K562 (cell line): ENCODE measurements at regions not wholly inside any gene's neighbourhood (a gene's known extent, or its start where the extent isn't known, plus 50 kb on each side); places are given as distances from the start of the nearest gene placed in this dataset.

Experiments
- CBFB ChIP-seq: sonication (generic); formaldehyde crosslinking; IDR thresholded peaks from 2 replicates; pipeline ENCODE4 v1.4.0; 2020; ENCODE audit warnings: mild to moderate bottlenecking, missing genetic modification reagents
- CBX2 ChIP-seq: fragments of 200-600 bp; sonication (generic); IDR thresholded peaks from one replicate; pipeline ENCODE4 v1.6.1; 2012; ENCODE audit warnings: mild to moderate bottlenecking, low read length, inconsistent platforms; ENCODE audit not compliant: insufficient read depth, poor library complexity, severe bottlenecking
- CXXC5 ChIP-seq: fragments of 250-450 bp; sonication (Bioruptor Pico); IDR thresholded peaks from 2 replicates; pipeline ENCODE4 v1.8.0; 2022; ENCODE audit warnings: inconsistent platforms, mild to moderate bottlenecking, moderate library complexity
- DIDO1 ChIP-seq: fragments of 450-650 bp; IDR thresholded peaks from 2 replicates; pipeline ENCODE4 v1.6.1; 2016; ENCODE audit warnings: low read depth, missing biosample characterization, missing genetic modification characterization
- ELF4 ChIP-seq: fragments of 450-650 bp; formaldehyde crosslinking; IDR thresholded peaks from 2 replicates; pipeline ENCODE4 v1.4.0; 2022; ENCODE audit warnings: missing genetic modification characterization
- EP300 ChIP-seq: IDR thresholded peaks from 2 replicates; pipeline ENCODE4 v1.6.1; 2012; ENCODE audit warnings: low read length, improper control_type of control experiment
- HCFC1 ChIP-seq: IDR thresholded peaks from 2 replicates; pipeline ENCODE4 v1.6.1; 2012; ENCODE audit warnings: low read depth, low read length, improper control_type of control experiment
- HDAC6 ChIP-seq: IDR thresholded peaks from 2 replicates; pipeline ENCODE4 v1.6.1; 2012; ENCODE audit warnings: low read depth, mild to moderate bottlenecking, control low read depth, inconsistent platforms, low read length, moderate library complexity
- HDAC8 ChIP-seq: fragments of 450-650 bp; IDR thresholded peaks from 2 replicates; pipeline ENCODE4 v1.6.1; 2016; ENCODE audit warnings: mild to moderate bottlenecking, missing genetic modification characterization, moderate library complexity, missing compliant biosample characterization
- HOMEZ ChIP-seq: fragments of 250-450 bp; sonication (Bioruptor Pico); IDR thresholded peaks from 2 replicates; pipeline ENCODE4 v1.4.0; 2020; ENCODE audit warnings: mild to moderate bottlenecking, moderate library complexity
- ILF3 ChIP-seq: fragments of 450-650 bp; IDR thresholded peaks from 2 replicates; pipeline ENCODE4 v1.6.1; 2018; ENCODE audit warnings: antibody characterized with exemption, mild to moderate bottlenecking, moderate library complexity, borderline replicate concordance
- MAFK ChIP-seq: IDR thresholded peaks from 2 replicates; pipeline ENCODE4 v1.6.1; 2011; ENCODE audit warnings: low read length, improper control_type of control experiment
- NCOA4 ChIP-seq: fragments of 450-650 bp; IDR thresholded peaks from 2 replicates; pipeline ENCODE4 v1.6.1; 2018; ENCODE audit warnings: mild to moderate bottlenecking; ENCODE audit not compliant: partially characterized antibody
- NCOR1 ChIP-seq: fragments of 450-650 bp; IDR thresholded peaks from 2 replicates; pipeline ENCODE4 v1.6.1; 2016; ENCODE audit warnings: mild to moderate bottlenecking, moderate library complexity
- PTRF ChIP-seq: fragments of 450-650 bp; IDR thresholded peaks from 2 replicates; pipeline ENCODE4 v1.6.1; 2016; ENCODE audit warnings: mild to moderate bottlenecking, missing genetic modification characterization, missing compliant biosample characterization
- PYGO2 ChIP-seq: fragments of 450-650 bp; IDR thresholded peaks from 2 replicates; pipeline ENCODE4 v1.6.1; 2016; ENCODE audit warnings: mild to moderate bottlenecking, missing genetic modification characterization, moderate library complexity, missing compliant biosample characterization
- SMARCA5 ChIP-seq: fragments of 450-650 bp; IDR thresholded peaks from 2 replicates; pipeline ENCODE4 v1.6.1; 2016
- SRSF1 ChIP-seq: fragments of 200-400 bp; formaldehyde crosslinking; IDR thresholded peaks from 2 replicates; pipeline ENCODE4 v1.6.1; 2017; ENCODE audit warnings: mild to moderate bottlenecking, low read depth, low read length, moderate library complexity
- ZEB2 ChIP-seq: fragments of 450-650 bp; IDR thresholded peaks from 2 replicates; pipeline ENCODE4 v1.6.1; 2016
- ZFP36 ChIP-seq: fragments of 150-350 bp; IDR thresholded peaks from 2 replicates; pipeline ENCODE4 v1.6.1; 2018; ENCODE audit warnings: low read length, low read depth; ENCODE audit not compliant: partially characterized antibody
- ZNF512 ChIP-seq: IDR thresholded peaks from 2 replicates; pipeline ENCODE4 v1.6.1; 2016; ENCODE audit warnings: missing genetic modification characterization, missing compliant biosample characterization
- ZNF695 ChIP-seq: fragments of 450-650 bp; formaldehyde crosslinking; IDR thresholded peaks from 2 replicates; pipeline ENCODE4 v1.4.0; 2020; ENCODE audit warnings: mild to moderate bottlenecking, moderate library complexity
- ZNF699 ChIP-seq: fragments of 250-450 bp; sonication (Bioruptor Pico); IDR thresholded peaks from 2 replicates; pipeline ENCODE4 v1.8.0; 2021; ENCODE audit warnings: mild to moderate bottlenecking, moderate library complexity; ENCODE audit not compliant: insufficient replicate concordance
- TF ChIP-seq, protein P1 (sequence below), 3 experiments: fragments of 200-800 bp in 1 of 3; fragments of 250-450 bp in 1 of 3; fragments of 450-650 bp in 1 of 3; sonication (Bioruptor Pico) in 1 of 3; sonication (Bioruptor generic) in 1 of 3; formaldehyde crosslinking in 1 of 3; IDR thresholded peaks; 2 replicates each; pipeline versions ENCODE4 v1.6.1 to v1.8.0; 2016 to 2022; ENCODE audit warnings: mild to moderate bottlenecking in 2 of 3, missing genetic modification characterization in 2 of 3, missing compliant biosample characterization in 1 of 3, moderate library complexity in 1 of 3

- no peak for TF ChIP-seq ILF3
- no peak for TF ChIP-seq NCOA4
- no peak for TF ChIP-seq HDAC6
- TF ChIP-seq CXXC5 (CRISPR knock-in tag): peak; percentile 93
- TF ChIP-seq ZNF695 (CRISPR knock-in tag): no peak
- TF ChIP-seq ELF4 (CRISPR knock-in tag): peak; percentile 97
- no peak for TF ChIP-seq MAFK
- TF ChIP-seq SMARCA5: no peak
- peak; percentile 57; the same call in 1 of the 2 replicates for TF ChIP-seq PTRF (tag)
- TF ChIP-seq ZNF699: no peak
- TF ChIP-seq DIDO1 (tag): no peak
- no peak for TF ChIP-seq CBX2
- peak; percentile 56 for TF ChIP-seq HCFC1
- peak; percentile 91; the same call in 1 of the 2 replicates for TF ChIP-seq ZEB2
- no peak for TF ChIP-seq ZFP36
- TF ChIP-seq ZNF512 (tag): no peak
- peak; percentile 92 for TF ChIP-seq PYGO2
- no peak for TF ChIP-seq EP300
- TF ChIP-seq, protein P1, sequence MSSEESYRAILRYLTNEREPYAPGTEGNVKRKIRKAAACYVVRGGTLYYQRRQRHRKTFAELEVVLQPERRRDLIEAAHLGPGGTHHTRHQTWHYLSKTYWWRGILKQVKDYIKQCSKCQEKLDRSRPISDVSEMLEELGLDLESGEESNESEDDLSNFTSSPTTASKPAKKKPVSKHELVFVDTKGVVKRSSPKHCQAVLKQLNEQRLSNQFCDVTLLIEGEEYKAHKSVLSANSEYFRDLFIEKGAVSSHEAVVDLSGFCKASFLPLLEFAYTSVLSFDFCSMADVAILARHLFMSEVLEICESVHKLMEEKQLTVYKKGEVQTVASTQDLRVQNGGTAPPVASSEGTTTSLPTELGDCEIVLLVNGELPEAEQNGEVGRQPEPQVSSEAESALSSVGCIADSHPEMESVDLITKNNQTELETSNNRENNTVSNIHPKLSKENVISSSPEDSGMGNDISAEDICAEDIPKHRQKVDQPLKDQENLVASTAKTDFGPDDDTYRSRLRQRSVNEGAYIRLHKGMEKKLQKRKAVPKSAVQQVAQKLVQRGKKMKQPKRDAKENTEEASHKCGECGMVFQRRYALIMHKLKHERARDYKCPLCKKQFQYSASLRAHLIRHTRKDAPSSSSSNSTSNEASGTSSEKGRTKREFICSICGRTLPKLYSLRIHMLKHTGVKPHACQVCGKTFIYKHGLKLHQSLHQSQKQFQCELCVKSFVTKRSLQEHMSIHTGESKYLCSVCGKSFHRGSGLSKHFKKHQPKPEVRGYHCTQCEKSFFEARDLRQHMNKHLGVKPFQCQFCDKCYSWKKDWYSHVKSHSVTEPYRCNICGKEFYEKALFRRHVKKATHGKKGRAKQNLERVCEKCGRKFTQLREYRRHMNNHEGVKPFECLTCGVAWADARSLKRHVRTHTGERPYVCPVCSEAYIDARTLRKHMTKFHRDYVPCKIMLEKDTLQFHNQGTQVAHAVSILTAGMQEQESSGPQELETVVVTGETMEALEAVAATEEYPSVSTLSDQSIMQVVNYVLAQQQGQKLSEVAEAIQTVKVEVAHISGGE (CRISPR knock-in tag; IDR thresholded peaks at IDR 0.05): peak in 2 of 3 experiments; percentile 55 to 82; a peak in 4 of 6 replicates
- no peak for TF ChIP-seq SRSF1
- TF ChIP-seq HDAC8 (tag): no peak
- TF ChIP-seq NCOR1: no peak
- 0 out of 2 replicates have a peak, but pooled peaks have one; percentile 56 for TF ChIP-seq CBFB (CRISPR knock-in tag)
- peak; percentile 96 for TF ChIP-seq HOMEZ (CRISPR knock-in tag)
Measured at GRCh38 chr22:22168190-22168940, 76.2 kb upstream of the VPREB1 start (continued).
